HCT116 (cell line): ENCODE measurements at regions not wholly inside any gene's neighbourhood (a gene's known extent, or its start where the extent isn't known, plus 50 kb on each side); places are given as distances from the start of the nearest gene placed in this dataset.

Source experiments
- ATAC-seq: fragments of 200-7000 bp; cut with Tn5 transposase; 2 replicates; pipeline ENCODE4 v1.9.1; 2020; ENCODE audit warnings: mild to moderate bottlenecking, moderate library complexity
- BruUV-seq: library from RNA; stranded (reverse); fragments of 400-500 nt; replicated peaks from 2 replicates; lab custom pipeline; 2021; lab: Mats Ljungman, UMichigan
- CTCF ChIA-PET: fragments of 300-600 bp; sonication (Branson Sonifier 250); formaldehyde crosslinking; loops from one replicate; lab custom pipeline; 2021; ENCODE audit warnings: antibody characterized with exemption; lab: Charles Lee
- POLR2A ChIA-PET: fragments of 300-600, 350-600 bp; sonication (Branson Sonifier 250); formaldehyde crosslinking; loops from one replicate; lab custom pipeline; 2021; ENCODE audit warnings: antibody characterized with exemption; lab: Charles Lee
- RAD21 ChIA-PET, 2 experiments: fragments of 300-600 bp; sonication (Branson Sonifier 250); formaldehyde crosslinking; loops; one replicate each; lab custom pipeline; 2023; ENCODE audit warnings: low total read pairs in 2 of 2; ENCODE audit not compliant: uncharacterized antibody in 2 of 2, unreplicated experiment in 2 of 2, low non-redundant PET in 1 of 2; lab: Charles Lee
- DNase-seq: peaks from one replicate; pipeline ENCODE4 v3.0.0-alpha.2; 2010; ENCODE audit warnings: low read depth, low spot score
- H2AFZ ChIP-seq: fragments of 200-600 bp; shearing (Covaris generic), sonication (generic); 2 replicates; pipeline ENCODE4 v1.6.1; 2017; ENCODE audit warnings: low read depth, mixed run types, mixed read lengths, antibody characterized with exemption, low read length; ENCODE audit not compliant: poor library complexity, severe bottlenecking
- H3K27ac ChIP-seq: 2 replicates; pipeline ENCODE4 v1.5.1; 2012; ENCODE audit warnings: low read depth, low read length
- H3K27me3 ChIP-seq: fragments of 200-600 bp; sonication (generic); 2 replicates; pipeline ENCODE4 v1.6.1; 2016; ENCODE audit warnings: mixed run types, low read length, mixed read lengths; ENCODE audit not compliant: insufficient read depth
- H3K36me3 ChIP-seq, 2 experiments: fragments of 200-500 bp in 1 of 2; fragments of 200-600 bp in 1 of 2; sonication (Bioruptor generic) in 1 of 2; sonication (generic) in 1 of 2; 2 replicates each; pipeline versions ENCODE4 v1.5.1 to v1.6.1; 2014 to 2016; ENCODE audit warnings: low read length in 2 of 2, inconsistent platforms in 1 of 2, mixed read lengths in 1 of 2, mixed run types in 1 of 2; ENCODE audit not compliant: insufficient read depth in 2 of 2, control insufficient read depth in 1 of 2
- H3K4me1 ChIP-seq, 2 experiments: fragments of 200-600 bp in 1 of 2; sonication (generic) in 1 of 2; 2 replicates each; pipeline versions ENCODE4 v1.5.1 to v1.6.1; 2012 to 2017; ENCODE audit warnings: low read length in 2 of 2, inconsistent platforms in 1 of 2, mild to moderate bottlenecking in 1 of 2, mixed read lengths in 1 of 2, mixed run types in 1 of 2, moderate library complexity in 1 of 2; ENCODE audit not compliant: insufficient read depth in 2 of 2, control insufficient read depth in 1 of 2
- H3K4me2 ChIP-seq: fragments of 200-600 bp; sonication (generic); 2 replicates; pipeline ENCODE4 v1.6.1; 2017; ENCODE audit warnings: mixed run types, low read length, mixed read lengths
- H3K4me3 ChIP-seq, 2 experiments: fragments of 200-600 bp in 1 of 2; sonication (generic) in 1 of 2; replicated peaks in 1 of 2; 2 replicates each; pipeline ENCODE4 v1.5.1; 2011 to 2016; ENCODE audit warnings: low read length in 2 of 2, control low read depth in 1 of 2, low read depth in 1 of 2, mild to moderate bottlenecking in 1 of 2, mixed read lengths in 1 of 2, mixed run types in 1 of 2
- H3K79me2 ChIP-seq: fragments of 200-600 bp; sonication (generic); 2 replicates; pipeline ENCODE4 v1.6.1; 2017; ENCODE audit warnings: mild to moderate bottlenecking, mixed run types, low read length, moderate library complexity, mixed read lengths; ENCODE audit not compliant: insufficient read depth
- H3K9ac ChIP-seq: fragments of 200-600 bp; sonication (generic); 2 replicates; pipeline ENCODE4 v1.6.1; 2016; ENCODE audit warnings: low read length, mixed read lengths
- H3K9me2 ChIP-seq: fragments of 200-600 bp; sonication (generic), shearing (Covaris generic); 2 replicates; pipeline ENCODE4 v1.6.1; 2017; ENCODE audit warnings: mixed run types, mild to moderate bottlenecking, moderate library complexity; ENCODE audit not compliant: insufficient read depth
- H3K9me3 ChIP-seq, 2 experiments: fragments of 200-500 bp in 1 of 2; fragments of 200-600 bp in 1 of 2; sonication (Bioruptor generic) in 1 of 2; sonication (generic) in 1 of 2; 2 replicates each; pipeline ENCODE4 v1.6.1; 2014 to 2017; ENCODE audit warnings: low read length in 2 of 2, mixed read lengths in 2 of 2, inconsistent platforms in 1 of 2, low read depth in 1 of 2, mild to moderate bottlenecking in 1 of 2, mixed run types in 1 of 2, moderate library complexity in 1 of 2; ENCODE audit not compliant: control insufficient read depth in 1 of 2, insufficient read depth in 1 of 2
- H4K20me1 ChIP-seq: fragments of 200-600 bp; sonication (generic), shearing (Covaris generic); 2 replicates; pipeline ENCODE4 v1.6.1; 2017; ENCODE audit warnings: mixed run types, mild to moderate bottlenecking, moderate library complexity; ENCODE audit not compliant: insufficient read depth
- CBX3 ChIP-seq: IDR thresholded peaks from 2 replicates; pipeline ENCODE4 v1.6.1; 2012; ENCODE audit warnings: low read depth
- CEBPB ChIP-seq: IDR thresholded peaks from 2 replicates; pipeline ENCODE4 v1.6.1; 2012; ENCODE audit warnings: low read depth
- EGR1 ChIP-seq: IDR thresholded peaks from 2 replicates; pipeline ENCODE4 v1.6.1; 2012; ENCODE audit warnings: low read depth
- EZH2 ChIP-seq: fragments of 200-600 bp; sonication (generic); IDR thresholded peaks from 2 replicates; pipeline ENCODE4 v1.6.1; 2017; ENCODE audit warnings: antibody characterized with exemption, mixed run types
- EZH2phosphoT487 ChIP-seq: fragments of 200-600 bp; IDR thresholded peaks from 2 replicates; pipeline ENCODE4 v1.6.1; 2018; ENCODE audit warnings: antibody characterized with exemption, borderline replicate concordance
- FOSL1 ChIP-seq: IDR thresholded peaks from 2 replicates; pipeline ENCODE4 v1.6.1; 2012; ENCODE audit warnings: low read depth
- POLR2AphosphoS5 ChIP-seq: IDR thresholded peaks from 2 replicates; pipeline ENCODE4 v1.6.1; 2011; ENCODE audit warnings: mild to moderate bottlenecking, low read depth, low read length, moderate library complexity
- RAD21 ChIP-seq: IDR thresholded peaks from 2 replicates; pipeline ENCODE4 v1.6.1; 2012; ENCODE audit warnings: low read depth, mild to moderate bottlenecking
- SIN3A ChIP-seq: IDR thresholded peaks from 2 replicates; pipeline ENCODE4 v1.6.1; 2012; ENCODE audit warnings: low read depth
- SRF ChIP-seq: IDR thresholded peaks from 2 replicates; pipeline ENCODE4 v1.6.1; 2012; ENCODE audit warnings: low read depth
- TCF7L2 ChIP-seq: IDR thresholded peaks from 2 replicates; pipeline ENCODE4 v1.7.0; 2011; ENCODE audit warnings: borderline replicate concordance, inconsistent platforms; ENCODE audit not compliant: insufficient read depth, insufficient read length; ENCODE audit errors: extremely low read depth
- YY1 ChIP-seq: IDR thresholded peaks from 2 replicates; pipeline ENCODE4 v1.6.1; 2011; ENCODE audit warnings: low read length, low read depth, moderate library complexity, mild to moderate bottlenecking; ENCODE audit not compliant: insufficient replicate concordance; ENCODE audit errors: extremely low read depth
- ZFX ChIP-seq: fragments of 450-650 bp; IDR thresholded peaks from 2 replicates; pipeline ENCODE4 v1.6.1; 2017
- ZNF274 ChIP-seq: fragments of 200-500 bp; sonication (Bioruptor generic); IDR thresholded peaks from 2 replicates; pipeline ENCODE4 v1.6.1; 2014; ENCODE audit warnings: mild to moderate bottlenecking, low read depth, low read length, inconsistent platforms
- intact Hi-C: fragments of 100-400 bp; cut with micrococcal nuclease; formaldehyde crosslinking; loops from 2 replicates; pipeline ENCODE4 v1.10.0; 2022
- TF ChIP-seq, protein P1 (sequence below): IDR thresholded peaks from 2 replicates; pipeline ENCODE4 v1.6.1; 2011; ENCODE audit warnings: mild to moderate bottlenecking, low read length, moderate library complexity; ENCODE audit not compliant: insufficient replicate concordance; ENCODE audit errors: extremely low read depth
- TF ChIP-seq, protein P2 (sequence below), 3 experiments: fragments of 200-600 bp in 1 of 3; sonication (generic) in 1 of 3; IDR thresholded peaks in 2 of 3; conservative IDR thresholded peaks in 1 of 3; 2 replicates each; pipeline ENCODE4 v1.5.1; 2012 to 2017; ENCODE audit warnings: low read depth in 2 of 3, low read length in 2 of 3, antibody characterized with exemption in 1 of 3, borderline replicate concordance in 1 of 3, control low read depth in 1 of 3, mild to moderate bottlenecking in 1 of 3, mixed read lengths in 1 of 3, mixed run types in 1 of 3, moderate library complexity in 1 of 3; ENCODE audit not compliant: insufficient read depth in 1 of 3
- TF ChIP-seq, protein P3 (sequence below): IDR thresholded peaks from 2 replicates; pipeline ENCODE4 v1.6.1; 2012
- TF ChIP-seq, protein P4 (sequence below): IDR thresholded peaks from 2 replicates; pipeline ENCODE4 v1.6.1; 2012; ENCODE audit warnings: low read depth

DNA sequence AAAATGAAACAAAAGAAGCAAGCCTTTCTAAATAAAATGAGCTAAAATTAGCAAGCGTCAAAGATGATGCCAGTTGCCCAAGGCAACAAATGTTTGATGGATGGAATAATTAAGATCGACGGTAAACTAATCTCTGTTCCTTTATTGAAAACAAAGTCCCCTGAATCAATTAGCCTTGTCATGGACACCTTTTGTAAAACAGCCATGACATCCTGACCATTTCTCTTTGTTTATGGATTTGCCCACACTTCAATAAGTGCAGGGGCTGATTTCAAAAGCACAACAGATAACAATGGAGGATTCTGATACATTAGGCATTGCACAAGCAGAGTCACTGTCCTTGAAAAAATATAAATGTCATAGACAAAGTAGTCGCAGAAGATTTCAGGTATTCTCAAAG, 160.1 kb upstream of the HNRNPA3 start:
- H3K4me3 ChIP-seq = no peak overlapping the region
- no peaks in the 10 kb centered on the region for H4K20me1 ChIP-seq
- CTCF ChIA-PET = no interaction called here
- H3K79me2 ChIP-seq = no peaks in the 10 kb centered on the region
- DNase-seq (no peak), ATAC-seq (no peak)
- intact Hi-C loops = no loop called here
- no peak overlapping the region for H3K27ac ChIP-seq
- peaks cover 37% of the 10 kb centered on the region for H3K27me3 ChIP-seq
- no peaks in the 10 kb centered on the region for H3K4me1 ChIP-seq
- BruUV-seq = no TSS peak
- no peak overlapping the region for H3K4me2 ChIP-seq
- H3K9me3 ChIP-seq = no peaks in the 10 kb centered on the region
- POLR2A ChIA-PET = no interaction called here
- RAD21 ChIA-PET = interaction anchor here in 1 of 2 experiments (0.7 kb wide), 1 partner anchor 170 kb away, joined by 3 read pairs; no protein-coding TSS in a partner anchor
- no peak overlapping the region for H2AFZ ChIP-seq
- H3K36me3 ChIP-seq = no peaks in the 10 kb centered on the region
- H3K9ac ChIP-seq = no peak overlapping the region
- no peaks in the 10 kb centered on the region for H3K9me2 ChIP-seq
- no peak for TF ChIP-seq TCF7L2
- TF ChIP-seq, protein P1, sequence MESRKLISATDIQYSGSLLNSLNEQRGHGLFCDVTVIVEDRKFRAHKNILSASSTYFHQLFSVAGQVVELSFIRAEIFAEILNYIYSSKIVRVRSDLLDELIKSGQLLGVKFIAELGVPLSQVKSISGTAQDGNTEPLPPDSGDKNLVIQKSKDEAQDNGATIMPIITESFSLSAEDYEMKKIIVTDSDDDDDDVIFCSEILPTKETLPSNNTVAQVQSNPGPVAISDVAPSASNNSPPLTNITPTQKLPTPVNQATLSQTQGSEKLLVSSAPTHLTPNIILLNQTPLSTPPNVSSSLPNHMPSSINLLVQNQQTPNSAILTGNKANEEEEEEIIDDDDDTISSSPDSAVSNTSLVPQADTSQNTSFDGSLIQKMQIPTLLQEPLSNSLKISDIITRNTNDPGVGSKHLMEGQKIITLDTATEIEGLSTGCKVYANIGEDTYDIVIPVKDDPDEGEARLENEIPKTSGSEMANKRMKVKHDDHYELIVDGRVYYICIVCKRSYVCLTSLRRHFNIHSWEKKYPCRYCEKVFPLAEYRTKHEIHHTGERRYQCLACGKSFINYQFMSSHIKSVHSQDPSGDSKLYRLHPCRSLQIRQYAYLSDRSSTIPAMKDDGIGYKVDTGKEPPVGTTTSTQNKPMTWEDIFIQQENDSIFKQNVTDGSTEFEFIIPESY = no peak
- no peak for TF ChIP-seq EZH2
- TF ChIP-seq SIN3A = no peak
- no peak for TF ChIP-seq EGR1
- TF ChIP-seq SRF = no peak
- no peak for TF ChIP-seq POLR2AphosphoS5
- TF ChIP-seq, protein P2, sequence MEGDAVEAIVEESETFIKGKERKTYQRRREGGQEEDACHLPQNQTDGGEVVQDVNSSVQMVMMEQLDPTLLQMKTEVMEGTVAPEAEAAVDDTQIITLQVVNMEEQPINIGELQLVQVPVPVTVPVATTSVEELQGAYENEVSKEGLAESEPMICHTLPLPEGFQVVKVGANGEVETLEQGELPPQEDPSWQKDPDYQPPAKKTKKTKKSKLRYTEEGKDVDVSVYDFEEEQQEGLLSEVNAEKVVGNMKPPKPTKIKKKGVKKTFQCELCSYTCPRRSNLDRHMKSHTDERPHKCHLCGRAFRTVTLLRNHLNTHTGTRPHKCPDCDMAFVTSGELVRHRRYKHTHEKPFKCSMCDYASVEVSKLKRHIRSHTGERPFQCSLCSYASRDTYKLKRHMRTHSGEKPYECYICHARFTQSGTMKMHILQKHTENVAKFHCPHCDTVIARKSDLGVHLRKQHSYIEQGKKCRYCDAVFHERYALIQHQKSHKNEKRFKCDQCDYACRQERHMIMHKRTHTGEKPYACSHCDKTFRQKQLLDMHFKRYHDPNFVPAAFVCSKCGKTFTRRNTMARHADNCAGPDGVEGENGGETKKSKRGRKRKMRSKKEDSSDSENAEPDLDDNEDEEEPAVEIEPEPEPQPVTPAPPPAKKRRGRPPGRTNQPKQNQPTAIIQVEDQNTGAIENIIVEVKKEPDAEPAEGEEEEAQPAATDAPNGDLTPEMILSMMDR (IDR thresholded peaks at IDR 0.05 in 2 of 3, conservative IDR thresholded peaks at IDR 0.05 in 1 of 3; ENCODE audit: borderline replicate concordance in 1 of 3, insufficient read depth in 1 of 3, low read depth in 2 of 3, low read length in 2 of 3) = no peak
- no peak for TF ChIP-seq CBX3
- TF ChIP-seq, protein P3, sequence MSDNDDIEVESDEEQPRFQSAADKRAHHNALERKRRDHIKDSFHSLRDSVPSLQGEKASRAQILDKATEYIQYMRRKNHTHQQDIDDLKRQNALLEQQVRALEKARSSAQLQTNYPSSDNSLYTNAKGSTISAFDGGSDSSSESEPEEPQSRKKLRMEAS = no peak
- TF ChIP-seq ZFX = no peak
- TF ChIP-seq RAD21 = no peak
- no peak for TF ChIP-seq ZNF274
- no peak for TF ChIP-seq CEBPB
- TF ChIP-seq, protein P4, sequence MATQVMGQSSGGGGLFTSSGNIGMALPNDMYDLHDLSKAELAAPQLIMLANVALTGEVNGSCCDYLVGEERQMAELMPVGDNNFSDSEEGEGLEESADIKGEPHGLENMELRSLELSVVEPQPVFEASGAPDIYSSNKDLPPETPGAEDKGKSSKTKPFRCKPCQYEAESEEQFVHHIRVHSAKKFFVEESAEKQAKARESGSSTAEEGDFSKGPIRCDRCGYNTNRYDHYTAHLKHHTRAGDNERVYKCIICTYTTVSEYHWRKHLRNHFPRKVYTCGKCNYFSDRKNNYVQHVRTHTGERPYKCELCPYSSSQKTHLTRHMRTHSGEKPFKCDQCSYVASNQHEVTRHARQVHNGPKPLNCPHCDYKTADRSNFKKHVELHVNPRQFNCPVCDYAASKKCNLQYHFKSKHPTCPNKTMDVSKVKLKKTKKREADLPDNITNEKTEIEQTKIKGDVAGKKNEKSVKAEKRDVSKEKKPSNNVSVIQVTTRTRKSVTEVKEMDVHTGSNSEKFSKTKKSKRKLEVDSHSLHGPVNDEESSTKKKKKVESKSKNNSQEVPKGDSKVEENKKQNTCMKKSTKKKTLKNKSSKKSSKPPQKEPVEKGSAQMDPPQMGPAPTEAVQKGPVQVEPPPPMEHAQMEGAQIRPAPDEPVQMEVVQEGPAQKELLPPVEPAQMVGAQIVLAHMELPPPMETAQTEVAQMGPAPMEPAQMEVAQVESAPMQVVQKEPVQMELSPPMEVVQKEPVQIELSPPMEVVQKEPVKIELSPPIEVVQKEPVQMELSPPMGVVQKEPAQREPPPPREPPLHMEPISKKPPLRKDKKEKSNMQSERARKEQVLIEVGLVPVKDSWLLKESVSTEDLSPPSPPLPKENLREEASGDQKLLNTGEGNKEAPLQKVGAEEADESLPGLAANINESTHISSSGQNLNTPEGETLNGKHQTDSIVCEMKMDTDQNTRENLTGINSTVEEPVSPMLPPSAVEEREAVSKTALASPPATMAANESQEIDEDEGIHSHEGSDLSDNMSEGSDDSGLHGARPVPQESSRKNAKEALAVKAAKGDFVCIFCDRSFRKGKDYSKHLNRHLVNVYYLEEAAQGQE = no peak
- no peak for TF ChIP-seq EZH2phosphoT487
- TF ChIP-seq YY1 = no peak
- no peak for TF ChIP-seq FOSL1
